Umbilical cord (tissue), 1 donor: ENCODE measurements at regions not wholly inside any gene's neighbourhood (a gene's known extent, or its start where the extent isn't known, plus 50 kb on each side); places are given as distances from the start of the nearest gene placed in this dataset.
"Not testable (repeated sequence)": the region's sequence is repeated elsewhere in the genome, so short reads cannot be mapped to it uniquely, and the experiment has no call there.

Experiments
- DNase-seq: peaks from one replicate; pipeline ENCODE4 v3.0.0-alpha.2; 2015; ENCODE audit warnings: low spot score

DNA sequence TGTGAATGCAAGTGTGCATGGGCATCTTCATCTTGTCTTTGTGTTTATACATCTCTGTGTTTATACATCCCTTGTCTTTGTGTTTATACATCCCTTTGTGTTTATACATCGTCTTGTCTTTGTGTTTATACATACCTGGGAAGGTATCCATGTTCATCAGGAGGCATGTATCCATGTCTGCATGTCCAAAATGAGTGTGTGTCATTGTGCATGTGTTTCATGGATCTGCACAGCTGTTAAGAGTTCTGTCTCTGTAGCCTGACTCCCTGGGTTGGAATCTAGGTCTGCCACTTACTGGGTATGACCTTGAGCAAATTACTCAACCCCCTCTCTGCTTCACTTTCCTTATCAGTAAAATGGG lies 50.1 kb upstream of the SIRPA start:
- DNase-seq = no peak

DNA sequence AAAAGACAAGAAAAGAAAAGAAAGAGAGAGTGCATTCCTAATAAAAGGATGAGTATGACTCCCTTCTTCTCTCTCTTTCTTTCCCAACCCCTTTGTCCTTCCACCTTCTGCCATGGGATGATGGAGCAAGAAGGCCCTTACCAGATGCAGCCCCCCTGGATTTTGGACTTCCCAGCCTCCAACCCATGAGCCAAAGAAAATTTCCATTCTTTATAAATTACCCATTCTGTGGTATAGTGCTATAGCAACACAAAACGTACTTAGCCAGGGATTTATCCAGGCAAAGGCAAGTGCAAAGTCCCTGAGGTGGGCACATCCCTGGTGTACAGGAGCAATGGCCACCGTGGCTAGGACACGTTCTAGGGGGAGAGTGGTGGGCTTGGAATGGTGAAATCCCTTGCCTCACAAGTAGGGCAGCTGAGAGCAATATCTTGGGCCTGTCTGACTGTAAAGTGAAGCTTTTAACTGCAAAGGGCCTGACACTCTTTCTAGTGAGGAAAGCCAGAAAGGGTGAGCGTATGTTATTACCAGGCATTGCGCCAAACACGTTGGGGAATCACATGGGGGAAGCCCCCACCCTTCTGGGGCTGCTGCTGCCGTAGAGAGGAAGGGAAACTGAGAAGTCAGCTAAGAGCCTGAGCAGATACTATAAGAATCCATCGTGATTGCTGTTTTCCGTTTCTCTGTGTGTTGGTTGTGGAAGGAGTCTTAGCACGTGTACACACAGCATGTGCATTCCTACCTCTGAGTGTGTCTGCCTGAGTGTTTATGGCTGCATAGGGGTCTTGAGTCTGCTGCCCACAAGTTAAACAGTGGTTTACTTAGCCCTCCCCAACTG lies 50.7 kb upstream of the SIRPA start:
- peak; percentile 96 for DNase-seq

DNA sequence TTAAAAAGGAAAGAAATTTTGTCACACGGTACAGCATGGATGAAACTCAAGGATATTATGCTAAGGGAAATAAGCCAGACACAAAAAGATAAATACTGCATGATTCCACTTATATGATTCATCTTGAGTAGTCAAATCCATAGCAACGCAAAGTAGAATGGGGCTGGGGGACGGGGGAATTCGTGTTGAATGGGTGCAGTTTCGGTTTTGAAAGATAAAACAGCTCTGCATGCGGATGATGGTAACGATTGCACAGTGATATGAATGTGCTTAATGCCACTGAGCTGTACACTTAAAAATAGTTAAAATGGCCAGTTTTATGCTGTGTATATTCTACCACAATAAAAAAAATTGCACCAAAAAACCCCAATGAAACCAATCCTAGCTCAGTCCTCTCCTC lies 52.9 kb upstream of the SIRPA start:
- DNase-seq = no peak

DNA sequence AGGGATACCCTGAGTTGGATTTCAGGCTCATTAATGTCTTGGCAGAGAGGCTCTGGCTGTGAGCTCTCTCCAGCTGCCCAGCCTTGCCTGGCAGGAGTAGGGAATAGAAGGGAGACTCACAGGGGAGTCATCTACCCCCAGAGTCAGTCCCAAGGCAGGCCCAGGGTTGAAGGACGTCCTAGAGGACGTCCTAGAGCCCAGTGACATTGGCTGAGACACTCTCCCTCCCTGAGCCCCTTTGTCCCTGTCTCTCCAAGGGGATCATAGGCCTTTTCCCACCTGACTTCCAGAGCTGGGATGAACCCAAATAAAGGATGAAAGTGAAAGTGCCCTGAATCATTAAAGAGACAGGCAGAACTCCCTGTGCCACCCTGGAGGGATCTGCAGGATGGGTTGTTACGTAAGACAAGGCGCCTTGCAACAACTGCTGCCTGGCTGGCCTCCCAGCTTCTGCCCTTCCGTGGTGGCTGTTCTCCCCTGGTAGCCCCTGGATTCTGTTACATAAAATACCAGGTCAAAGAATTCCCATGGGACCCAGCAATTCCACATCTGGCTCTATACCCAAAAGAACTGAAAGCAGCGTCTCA lies 53.6 kb upstream of the SIRPA start:
- no peak for DNase-seq

DNA sequence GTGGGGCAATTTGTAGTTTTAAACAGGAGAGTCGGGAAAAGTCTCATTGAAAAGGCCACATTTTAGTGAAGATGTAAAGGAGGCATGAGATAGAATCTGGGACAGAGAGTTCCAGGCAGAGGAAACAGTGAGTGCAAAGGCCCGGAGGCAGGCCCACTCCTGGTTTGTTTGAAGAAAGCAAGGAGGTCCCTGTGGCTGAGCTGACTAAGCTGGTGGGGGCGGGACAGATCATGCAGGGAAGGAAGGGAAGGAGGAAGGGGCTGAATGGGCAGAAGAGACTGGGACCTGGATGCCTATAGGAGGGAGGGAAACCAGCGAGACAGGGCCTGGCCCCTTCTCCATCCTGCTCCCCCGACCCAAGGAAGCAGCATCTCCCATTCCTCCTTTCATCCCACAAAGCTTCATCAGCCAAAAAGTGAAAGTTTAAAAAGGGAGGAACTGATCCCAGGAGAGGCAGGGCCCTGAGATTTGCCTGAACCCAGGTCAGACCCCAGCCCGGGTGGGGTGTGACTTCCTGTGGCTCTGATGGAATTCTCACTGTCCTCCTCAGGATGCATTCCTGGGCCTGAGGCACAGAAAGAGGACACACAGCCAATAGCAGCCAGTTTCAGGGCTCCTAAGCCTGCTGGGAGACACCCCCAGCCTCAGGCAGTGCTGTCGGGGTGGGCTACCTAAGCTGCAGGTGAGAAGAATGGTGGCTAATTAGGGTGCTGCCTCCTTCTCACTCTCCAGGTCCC lies 54.2 kb upstream of the SIRPA start:
- no peak for DNase-seq

DNA sequence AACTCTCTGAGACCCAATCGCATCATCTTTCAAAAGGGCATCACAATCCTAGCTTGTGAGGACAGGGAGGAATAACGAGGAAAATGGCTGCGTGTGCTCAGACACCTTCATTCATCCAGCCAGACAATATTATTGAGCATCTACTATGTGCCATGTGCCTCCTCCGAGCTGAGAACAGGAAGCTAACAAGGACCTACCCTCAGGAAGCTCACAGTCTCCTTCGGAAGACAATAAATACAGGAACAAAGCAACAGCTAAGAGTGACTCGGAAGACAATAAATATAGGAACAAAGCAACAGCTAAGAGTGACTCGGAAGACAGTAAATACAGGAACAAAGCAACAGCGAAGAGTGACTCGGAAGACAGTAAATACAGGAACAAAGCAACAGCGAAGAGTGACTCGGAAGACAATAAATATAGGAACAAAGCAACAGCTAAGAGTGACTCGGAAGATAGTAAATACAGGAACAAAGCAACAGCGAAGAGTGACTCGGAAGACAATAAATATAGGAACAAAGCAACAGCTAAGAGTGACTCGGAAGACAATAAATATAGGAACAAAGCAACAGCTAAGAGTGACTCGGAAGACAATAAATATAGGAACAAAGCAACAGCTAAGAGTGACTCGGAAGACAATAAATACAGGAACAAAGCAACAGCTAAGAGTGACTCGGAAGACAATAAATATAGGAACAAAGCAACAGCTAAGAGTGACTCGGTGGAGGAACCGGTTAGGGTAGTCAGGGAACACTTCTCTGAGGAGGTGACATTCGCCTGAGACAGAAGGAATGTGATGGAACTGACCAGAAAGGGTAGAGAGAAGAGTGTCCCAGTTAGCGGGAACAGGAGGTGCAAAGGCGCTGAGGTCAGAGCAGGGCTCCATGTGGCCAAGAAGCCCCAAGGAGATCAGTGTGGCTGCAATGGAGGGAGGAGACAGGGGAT lies 55.6 kb upstream of the SIRPA start:
- not testable (repeated sequence) for DNase-seq

- no peak for DNase-seq
Observed at GRCh38 chr20:1838556-1839279, 56.5 kb upstream of the SIRPA start.

- peak; percentile 47 for DNase-seq
Observed at GRCh38 chr20:1835186-1836035, 59.8 kb upstream of the SIRPA start.

GRCh38 chr20:1833728-1834726 lies 61.2 kb upstream of the SIRPA start:
- DNase-seq = peak; percentile 35

DNA sequence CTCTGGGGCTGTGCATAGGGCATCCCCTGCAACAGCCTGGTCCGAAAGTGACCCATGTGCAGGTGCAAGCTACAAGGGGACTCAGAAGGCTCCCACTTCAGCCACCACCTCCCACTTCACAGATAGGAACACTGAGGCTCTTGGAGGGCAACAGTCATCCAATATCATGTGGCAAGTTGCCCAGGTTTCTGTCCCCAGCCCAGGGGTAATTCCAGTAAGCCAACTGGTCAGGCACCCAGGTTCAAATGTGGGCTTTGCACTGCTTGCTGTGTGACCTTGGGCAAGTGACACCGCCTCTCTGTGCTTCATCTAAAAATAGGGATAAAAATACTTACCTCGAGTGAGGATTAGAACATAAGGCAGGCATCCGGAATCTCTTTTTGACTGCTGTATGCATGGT lies 62.0 kb upstream of the SIRPA start:
- no peak for DNase-seq

DNA sequence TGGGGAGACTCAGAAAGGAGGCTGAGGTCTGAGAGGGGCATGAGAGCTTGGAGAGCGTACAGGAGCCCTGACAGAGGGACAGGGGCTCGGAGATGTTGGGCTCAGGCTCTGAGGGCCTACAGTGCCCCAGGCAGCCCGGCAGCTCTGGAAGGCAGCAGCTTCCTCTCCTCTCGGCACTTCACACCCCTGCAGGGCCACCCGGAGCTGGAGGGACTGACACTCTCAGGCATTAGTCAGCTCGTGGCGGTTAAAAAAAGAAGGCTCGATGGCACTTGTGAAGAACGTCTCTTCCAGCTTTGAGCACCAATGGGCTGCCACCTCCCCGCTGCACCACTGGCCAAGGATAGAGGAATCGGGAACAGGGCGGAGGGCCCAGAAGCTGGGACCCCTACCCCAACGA lies 62.6 kb upstream of the SIRPA start:
- DNase-seq = no peak

GRCh38 chr20:1831606-1832005 lies 63.6 kb upstream of the SIRPA start:
- no peak for DNase-seq

DNA sequence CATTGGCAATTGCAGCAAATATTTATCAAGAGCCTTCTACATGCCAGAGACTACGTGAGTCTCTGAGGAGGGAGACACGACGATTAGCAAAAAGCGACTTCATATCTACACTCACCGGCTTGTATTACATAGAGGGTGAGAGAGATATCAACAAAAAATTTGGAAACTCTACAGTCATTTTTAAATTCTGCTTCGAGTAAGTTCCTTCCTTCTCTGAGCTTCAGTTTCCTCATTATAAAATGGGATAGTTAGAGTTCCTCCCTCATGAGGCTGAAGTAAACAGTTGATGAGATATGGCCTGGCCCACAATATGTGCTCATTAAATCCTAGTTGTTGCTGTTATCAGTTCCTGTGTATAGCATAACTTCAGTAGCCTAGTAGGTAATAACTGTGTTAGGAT lies 64.1 kb upstream of the SIRPA start:
- DNase-seq = no peak

GRCh38 chr20:1830240-1830639 lies 65.0 kb upstream of the SIRPA start:
- peak; percentile 96 for DNase-seq

DNA sequence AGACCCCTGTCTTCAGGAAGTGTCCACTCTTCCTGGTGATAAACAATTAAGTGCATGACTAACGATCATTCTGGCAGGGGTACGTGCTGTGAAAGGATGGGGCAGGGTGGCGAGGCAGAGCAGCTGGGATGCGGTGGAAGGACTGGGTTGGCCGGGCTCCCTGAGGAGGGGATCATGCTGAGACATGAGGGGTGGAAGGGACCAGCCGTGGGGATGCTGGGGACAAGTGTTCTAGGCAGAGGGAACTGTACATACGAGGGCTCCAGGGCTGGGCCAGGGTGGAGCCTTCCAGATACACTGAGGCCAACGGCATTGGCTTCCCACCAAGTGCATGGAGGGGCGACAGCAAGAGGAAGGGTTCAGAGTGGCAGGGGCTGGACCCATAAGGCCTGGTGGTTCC lies 65.7 kb upstream of the SIRPA start:
- no peak for DNase-seq

DNA sequence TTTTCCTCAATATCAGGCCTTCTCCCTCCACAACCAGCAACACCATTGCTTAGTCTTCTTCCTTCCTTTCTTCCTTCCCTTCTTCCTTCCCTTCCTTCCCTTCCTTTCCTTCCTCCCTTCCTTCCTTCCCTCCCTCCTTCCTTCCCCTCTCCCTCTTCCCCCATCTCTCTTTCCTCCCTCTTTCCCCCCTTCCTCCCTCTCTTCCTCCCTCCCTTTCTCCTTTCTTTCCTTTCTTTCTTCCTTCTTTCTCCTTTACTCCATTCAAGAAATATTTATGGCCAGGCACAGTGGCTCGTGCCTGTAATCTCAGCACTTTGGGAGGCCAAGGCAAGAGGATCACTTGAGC lies 66.4 kb upstream of the SIRPA start:
- no peak for DNase-seq

GRCh38 chr20:1827974-1828785 lies 67.0 kb upstream of the SIRPA start:
- no peak for DNase-seq

DNA sequence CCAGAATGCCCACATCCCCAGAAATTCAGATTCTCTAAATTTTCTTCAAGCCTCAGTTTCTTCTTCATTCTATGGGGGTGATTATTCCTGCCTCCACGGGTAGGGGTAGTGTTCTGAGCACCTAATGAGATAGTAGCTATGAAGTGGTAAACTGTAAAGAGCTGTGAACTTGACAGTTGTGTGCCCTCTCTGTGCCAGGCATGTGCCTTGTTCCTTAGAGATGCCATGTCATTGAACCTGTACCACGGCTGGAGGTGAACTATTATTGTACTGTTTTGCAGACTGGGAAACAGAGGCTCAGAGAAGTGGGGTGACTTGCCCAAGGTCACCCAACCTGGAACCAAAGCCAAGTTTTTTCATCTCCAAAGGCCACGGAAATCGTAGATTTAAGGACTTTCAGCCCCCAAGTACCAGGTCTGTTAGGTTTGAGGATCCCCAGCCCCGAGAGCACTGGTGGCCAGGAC lies 67.7 kb upstream of the SIRPA start:
- DNase-seq = no peak
